ENCODE measurements at regions not wholly inside any gene's neighbourhood (a gene's known extent, or its start where the extent isn't known, plus 50 kb on each side); places are given as distances from the start of the nearest gene placed in this dataset.
"Not testable (repeated sequence)": the region's sequence is repeated elsewhere in the genome, so short reads cannot be mapped to it uniquely, and the experiment has no call there.

DNA sequence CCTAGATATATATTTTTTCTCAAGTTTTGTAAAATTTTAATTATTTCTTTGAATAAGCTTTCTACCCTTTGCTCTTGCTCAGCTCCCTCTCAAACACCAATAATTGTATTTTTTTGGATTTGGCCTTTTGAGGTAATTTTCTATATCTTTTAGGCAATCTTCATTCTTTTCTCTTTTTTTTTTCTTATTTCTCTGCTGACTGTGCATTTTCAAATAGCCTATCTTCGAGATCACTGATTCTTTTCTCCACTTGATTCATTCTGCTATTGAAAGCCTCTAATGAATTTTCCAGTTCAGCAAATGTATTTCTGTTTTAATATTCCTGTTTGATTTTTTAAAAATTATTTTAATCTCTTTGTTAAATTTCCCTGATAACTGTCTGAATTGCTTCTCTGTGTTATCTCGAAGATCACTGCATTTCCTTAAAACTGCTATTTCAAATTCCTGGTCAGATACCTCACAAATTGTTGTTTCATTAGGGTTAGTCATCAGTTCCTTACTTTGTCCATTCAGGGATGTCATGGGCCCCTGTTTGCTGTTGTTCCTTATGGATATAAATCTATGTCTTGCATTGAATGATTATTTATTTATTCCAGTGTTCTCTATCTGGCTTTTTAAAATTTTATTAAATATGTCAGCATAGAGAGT, 100.1 kb upstream of the UNC5B start:
- no peak overlapping the region for H3K27ac ChIP-seq (ENCODE audit: low read depth, low read length)
- 91% methylated on average over 2 of the region's 2 CpGs for WGBS

DNA sequence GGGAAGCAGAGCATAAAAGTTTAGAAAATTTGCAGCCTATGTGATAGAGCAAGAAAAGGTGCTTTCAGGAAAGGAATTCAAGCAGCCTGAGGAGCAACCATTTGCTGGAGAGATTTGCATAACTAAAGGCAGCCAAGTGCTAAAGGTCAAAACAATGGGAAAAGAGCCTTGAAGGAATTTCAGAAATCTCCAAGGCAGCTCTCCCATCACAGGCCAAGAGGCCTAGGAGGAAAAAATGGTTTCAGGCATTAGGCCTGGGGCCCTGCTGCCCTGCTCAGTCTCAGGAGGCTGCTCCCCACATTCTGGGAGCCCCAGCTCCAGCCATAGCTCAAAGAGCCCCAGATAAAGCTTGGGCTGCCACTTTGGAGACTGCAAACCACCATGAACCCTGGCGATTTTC, 95.9 kb upstream of the UNC5B start:
- Histone ChIP-seq H3K4me1 (ENCODE audit: insufficient read depth, low read length) (no peaks in the 10 kb centered on the region), H3K36me3 (ENCODE audit: insufficient read depth, low read length) (no peaks in the 10 kb centered on the region), H3K4me3 (ENCODE audit: low read length) (no peak overlapping the region), H3K9ac (ENCODE audit: low read depth, low read length) (no peak overlapping the region), H3K9me3 (ENCODE audit: insufficient read depth, low read depth, low read length) (peaks cover 56% of the 10 kb centered on the region), H3K27me3 (ENCODE audit: insufficient read depth, low read length) (no peaks in the 10 kb centered on the region), H3K27ac (ENCODE audit: low read depth, low read length) (no peak overlapping the region)
- 79% methylated on average over 1 of the region's 1 CpG for WGBS

More for the DNA sequence above, 100.1 kb upstream of the UNC5B start:
- Histone ChIP-seq H3K4me3 (ENCODE audit: low read length) (no peak overlapping the region), H3K4me1 (ENCODE audit: insufficient read depth, low read length) (no peaks in the 10 kb centered on the region), H3K9me3 (ENCODE audit: insufficient read depth, low read depth, low read length) (peaks cover 40% of the 10 kb centered on the region), H3K9ac (ENCODE audit: low read depth, low read length) (no peak overlapping the region), H3K27me3 (ENCODE audit: insufficient read depth, low read length) (no peaks in the 10 kb centered on the region), H3K36me3 (ENCODE audit: insufficient read depth, low read length) (no peaks in the 10 kb centered on the region)

DNA sequence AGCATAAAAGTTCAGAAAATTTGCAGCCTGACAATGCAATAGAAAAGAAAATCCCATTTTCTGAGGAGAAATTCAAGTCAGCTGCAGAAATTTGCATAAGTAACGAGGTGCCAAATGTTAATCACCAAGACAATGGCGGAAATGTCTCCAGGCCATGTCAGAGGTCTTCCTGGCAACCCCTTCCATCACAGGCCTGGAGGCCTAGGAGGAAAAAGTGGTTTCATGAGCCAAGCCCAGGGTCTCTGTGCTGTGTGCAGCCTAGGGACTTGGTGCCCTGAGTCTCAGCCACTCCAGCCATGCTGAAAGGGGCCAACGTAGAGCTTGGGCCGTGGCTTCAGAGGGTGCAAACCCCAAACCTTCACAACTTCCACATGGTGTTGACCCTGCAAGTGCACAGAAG, 94.8 kb upstream of the UNC5B start:
- H3K27ac ChIP-seq (ENCODE audit: low read depth, low read length), result not testable (repeated sequence)
- peaks cover 56% of the 10 kb centered on the region for H3K9me3 ChIP-seq (ENCODE audit: insufficient read depth, low read depth, low read length)
- WGBS, result 78% methylated on average over 4 of the region's 4 CpGs

DNA sequence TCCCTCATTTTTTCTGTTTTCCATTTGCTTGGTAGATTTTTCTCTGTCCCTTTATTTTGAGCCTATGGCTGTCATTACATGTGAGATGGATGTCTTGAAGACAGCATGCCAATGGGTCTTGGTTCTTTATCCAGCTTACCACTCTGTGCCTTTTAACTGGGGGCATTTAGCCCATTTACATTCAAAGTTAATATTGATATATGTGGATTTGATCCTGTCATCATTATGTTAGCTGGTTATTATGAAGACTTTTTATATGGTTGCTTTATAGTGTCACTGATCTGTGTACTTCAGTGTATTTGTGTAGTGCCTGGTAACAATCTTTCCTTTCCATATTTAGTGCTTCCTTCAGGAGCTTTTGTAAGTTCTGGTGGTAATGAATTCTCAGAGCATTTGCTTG, 89.3 kb upstream of the UNC5B start:
- H3K9ac ChIP-seq (ENCODE audit: low read depth, low read length), result no peak overlapping the region
- H3K27me3 ChIP-seq (ENCODE audit: insufficient read depth, low read length), result peaks cover 6% of the 10 kb centered on the region; the same call in 1 of the 2 replicates
- no peak overlapping the region for H3K27ac ChIP-seq (ENCODE audit: low read depth, low read length)
- H3K4me1 ChIP-seq (ENCODE audit: insufficient read depth, low read length), result no peaks in the 10 kb centered on the region; the same call in 1 of the 2 replicates
- H3K4me3 ChIP-seq (ENCODE audit: low read length), result no peak overlapping the region
- H3K9me3 ChIP-seq (ENCODE audit: insufficient read depth, low read depth, low read length), result peaks cover 24% of the 10 kb centered on the region
- H3K36me3 ChIP-seq (ENCODE audit: insufficient read depth, low read length), result no peaks in the 10 kb centered on the region

More for the DNA sequence above, 94.8 kb upstream of the UNC5B start:
- H3K36me3 ChIP-seq (ENCODE audit: insufficient read depth, low read length); H3K9ac ChIP-seq (ENCODE audit: low read depth, low read length); H3K4me1 ChIP-seq (ENCODE audit: insufficient read depth, low read length); H3K4me3 ChIP-seq (ENCODE audit: low read length); H3K27me3 ChIP-seq (ENCODE audit: insufficient read depth, low read length): not testable (repeated sequence)

DNA sequence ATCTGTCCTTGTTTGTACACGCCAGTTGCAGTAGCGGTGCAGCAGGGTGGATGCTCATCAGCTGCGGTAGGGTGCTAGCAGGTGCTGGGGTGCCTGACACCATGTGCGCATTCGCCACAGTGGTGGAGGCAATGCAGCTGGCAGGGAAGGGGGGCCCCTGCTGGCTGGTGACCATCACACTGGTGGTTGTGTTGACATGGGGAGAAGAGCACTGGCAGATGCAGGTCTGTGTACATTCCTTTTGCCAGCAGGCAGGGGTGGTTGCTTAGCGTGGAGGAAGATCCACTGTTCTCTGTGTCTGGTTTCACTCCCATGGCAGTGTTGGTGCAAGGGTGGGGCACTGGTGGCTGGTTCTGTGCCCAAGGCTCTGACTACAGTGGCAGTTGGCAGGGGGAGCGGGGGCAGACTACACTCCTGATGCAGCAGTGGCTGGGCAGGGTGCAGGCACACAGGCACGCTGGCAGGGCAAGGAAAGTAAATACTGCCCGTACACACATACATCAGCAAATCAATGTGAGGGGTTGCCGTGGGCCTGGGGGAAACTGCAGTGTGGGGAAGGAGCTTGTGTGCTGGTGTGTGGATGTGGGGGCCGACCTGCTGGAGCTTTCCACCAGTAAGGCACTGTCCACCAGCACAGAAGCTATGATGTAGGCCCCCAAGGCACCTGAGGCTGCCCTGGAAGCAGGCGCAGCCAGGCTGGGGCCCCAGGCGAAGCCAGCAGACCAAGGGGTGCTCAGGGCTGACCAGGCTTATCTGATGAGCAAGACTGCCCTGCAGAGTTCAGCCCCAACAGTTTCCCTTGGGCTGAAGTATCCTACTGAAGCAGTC, 87.2 kb upstream of the UNC5B start:
- Histone ChIP-seq H3K9me3 (ENCODE audit: insufficient read depth, low read depth, low read length) (peaks cover 7% of the 10 kb centered on the region; the same call in 1 of the 2 replicates), H3K4me3 (ENCODE audit: low read length) (no peak overlapping the region), H3K36me3 (ENCODE audit: insufficient read depth, low read length) (no peaks in the 10 kb centered on the region), H3K4me1 (ENCODE audit: insufficient read depth, low read length) (no peaks in the 10 kb centered on the region; the same call in 1 of the 2 replicates), H3K27ac (ENCODE audit: low read depth, low read length) (no peak overlapping the region), H3K27me3 (ENCODE audit: insufficient read depth, low read length) (peaks cover 6% of the 10 kb centered on the region; the same call in 1 of the 2 replicates), H3K9ac (ENCODE audit: low read depth, low read length) (no peak overlapping the region)
- 94% methylated on average over 12 of the region's 13 CpGs for WGBS

DNA sequence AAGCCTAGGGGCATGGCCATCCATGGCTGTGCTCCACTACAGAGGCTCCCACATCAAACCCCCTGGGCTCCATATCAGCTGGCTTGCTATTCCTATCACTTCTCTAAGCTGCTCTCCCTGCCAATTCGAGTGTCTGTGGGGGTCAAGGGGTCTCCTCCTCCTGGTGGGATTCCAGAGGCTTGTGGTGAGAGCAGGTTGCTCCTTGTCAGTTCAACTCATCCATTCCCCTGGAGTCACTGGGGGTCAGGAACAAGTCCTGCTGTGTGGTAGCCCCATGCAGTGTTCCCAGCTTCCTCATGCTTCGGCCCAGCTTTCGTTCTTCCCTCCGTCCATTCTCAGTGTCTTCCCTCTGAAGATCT, 86.6 kb upstream of the UNC5B start:
- no peaks in the 10 kb centered on the region; the same call in 1 of the 2 replicates for H3K4me1 ChIP-seq (ENCODE audit: insufficient read depth, low read length)
- WGBS, result 98% methylated on average over 4 of the region's 4 CpGs
- H3K4me3 ChIP-seq (ENCODE audit: low read length), result no peak overlapping the region
- no peaks in the 10 kb centered on the region for H3K36me3 ChIP-seq (ENCODE audit: insufficient read depth, low read length)
- H3K27ac ChIP-seq (ENCODE audit: low read depth, low read length), result no peak overlapping the region
- H3K27me3 ChIP-seq (ENCODE audit: insufficient read depth, low read length), result peaks cover 6% of the 10 kb centered on the region; the same call in 1 of the 2 replicates
- H3K9ac ChIP-seq (ENCODE audit: low read depth, low read length), result no peak overlapping the region
- 0 out of 2 replicates have a peak, but pooled peaks cover 2% of the 10 kb centered on the region for H3K9me3 ChIP-seq (ENCODE audit: insufficient read depth, low read depth, low read length)

DNA sequence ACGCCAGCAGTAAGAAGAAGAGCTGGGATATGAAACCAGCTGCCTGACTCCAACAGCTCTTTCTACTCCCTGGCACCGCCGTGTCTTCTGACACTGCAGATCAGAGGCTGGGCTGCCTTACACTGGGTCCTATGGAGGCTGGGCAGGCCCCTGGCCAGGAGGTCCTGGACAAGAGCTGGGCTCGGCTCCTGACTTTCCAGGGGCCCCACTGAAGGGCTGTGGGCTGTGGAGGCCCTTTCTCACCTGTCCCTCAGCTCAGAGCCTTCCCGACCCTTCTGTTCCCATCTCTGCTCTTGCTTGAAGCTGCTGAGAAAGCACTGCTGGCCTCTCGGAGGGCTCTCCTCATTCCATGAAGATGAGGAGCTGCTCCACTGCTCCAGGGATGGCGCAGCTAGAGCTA, 85.9 kb upstream of the UNC5B start:
- no peaks in the 10 kb centered on the region for H3K36me3 ChIP-seq (ENCODE audit: insufficient read depth, low read length)
- no peaks in the 10 kb centered on the region; the same call in 1 of the 2 replicates for H3K4me1 ChIP-seq (ENCODE audit: insufficient read depth, low read length)
- H3K4me3 ChIP-seq (ENCODE audit: low read length), result no peak overlapping the region
- no peak overlapping the region for H3K27ac ChIP-seq (ENCODE audit: low read depth, low read length)
- H3K27me3 ChIP-seq (ENCODE audit: insufficient read depth, low read length), result peaks cover 6% of the 10 kb centered on the region; the same call in 1 of the 2 replicates
- WGBS, result 92% methylated on average over 7 of the region's 7 CpGs
- H3K9me3 ChIP-seq (ENCODE audit: insufficient read depth, low read depth, low read length), result no peaks in the 10 kb centered on the region
- no peak overlapping the region for H3K9ac ChIP-seq (ENCODE audit: low read depth, low read length)

DNA sequence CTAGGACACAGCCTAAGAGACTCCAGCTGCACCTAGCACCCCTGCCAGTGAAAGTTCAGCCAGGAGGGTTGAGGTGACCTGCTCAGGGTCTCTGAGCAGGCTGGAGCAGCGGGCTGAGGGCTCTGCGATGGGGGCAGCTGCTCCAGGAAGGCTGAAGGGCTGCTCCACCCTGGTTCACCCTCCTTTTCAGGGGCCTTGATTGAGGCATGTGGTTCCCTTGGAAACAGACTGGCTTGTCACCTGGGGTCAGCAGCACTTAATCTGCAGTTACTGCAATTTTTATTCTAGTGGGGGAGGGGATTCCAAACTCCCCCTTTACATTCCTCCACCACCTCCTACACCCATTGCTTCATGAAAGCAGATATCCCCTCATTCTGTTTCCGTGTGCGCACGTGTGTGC, 85.3 kb upstream of the UNC5B start:
- Histone ChIP-seq H3K27me3 (ENCODE audit: insufficient read depth, low read length) (peaks cover 6% of the 10 kb centered on the region; the same call in 1 of the 2 replicates), H3K9me3 (ENCODE audit: insufficient read depth, low read depth, low read length) (no peaks in the 10 kb centered on the region), H3K4me1 (ENCODE audit: insufficient read depth, low read length) (no peaks in the 10 kb centered on the region; the same call in 1 of the 2 replicates), H3K4me3 (ENCODE audit: low read length) (no peak overlapping the region), H3K9ac (ENCODE audit: low read depth, low read length) (no peak overlapping the region), H3K27ac (ENCODE audit: low read depth, low read length) (no peak overlapping the region), H3K36me3 (ENCODE audit: insufficient read depth, low read length) (no peaks in the 10 kb centered on the region)
- WGBS, result 92% methylated on average over 5 of the region's 5 CpGs

DNA sequence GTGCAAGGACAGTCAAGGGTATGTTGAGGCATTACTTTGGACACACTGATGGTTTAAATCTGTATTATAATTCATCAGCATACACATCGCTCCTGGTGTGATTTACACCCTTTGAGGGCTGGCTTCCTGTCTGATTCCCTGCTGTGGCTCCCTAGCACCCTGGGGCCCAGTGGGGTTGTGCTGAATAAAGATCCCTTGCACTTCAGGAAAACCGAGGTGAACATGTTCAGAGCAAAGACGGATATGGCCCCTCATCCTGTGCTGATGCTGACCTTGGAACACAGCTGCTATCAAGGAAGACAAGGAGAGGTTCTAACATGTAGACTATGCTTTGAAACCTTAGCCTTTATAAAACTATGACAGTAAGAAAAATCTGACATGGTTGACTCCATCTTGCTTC, 84.6 kb upstream of the UNC5B start:
- Histone ChIP-seq H3K27ac (ENCODE audit: low read depth, low read length) (no peak overlapping the region), H3K4me3 (ENCODE audit: low read length) (no peak overlapping the region), H3K36me3 (ENCODE audit: insufficient read depth, low read length) (no peaks in the 10 kb centered on the region), H3K27me3 (ENCODE audit: insufficient read depth, low read length) (peaks cover 3% of the 10 kb centered on the region; the same call in 1 of the 2 replicates), H3K4me1 (ENCODE audit: insufficient read depth, low read length) (no peaks in the 10 kb centered on the region; the same call in 1 of the 2 replicates), H3K9ac (ENCODE audit: low read depth, low read length) (no peak overlapping the region), H3K9me3 (ENCODE audit: insufficient read depth, low read depth, low read length) (no peaks in the 10 kb centered on the region)
- WGBS, result 89% methylated on average over 3 of the region's 3 CpGs

DNA sequence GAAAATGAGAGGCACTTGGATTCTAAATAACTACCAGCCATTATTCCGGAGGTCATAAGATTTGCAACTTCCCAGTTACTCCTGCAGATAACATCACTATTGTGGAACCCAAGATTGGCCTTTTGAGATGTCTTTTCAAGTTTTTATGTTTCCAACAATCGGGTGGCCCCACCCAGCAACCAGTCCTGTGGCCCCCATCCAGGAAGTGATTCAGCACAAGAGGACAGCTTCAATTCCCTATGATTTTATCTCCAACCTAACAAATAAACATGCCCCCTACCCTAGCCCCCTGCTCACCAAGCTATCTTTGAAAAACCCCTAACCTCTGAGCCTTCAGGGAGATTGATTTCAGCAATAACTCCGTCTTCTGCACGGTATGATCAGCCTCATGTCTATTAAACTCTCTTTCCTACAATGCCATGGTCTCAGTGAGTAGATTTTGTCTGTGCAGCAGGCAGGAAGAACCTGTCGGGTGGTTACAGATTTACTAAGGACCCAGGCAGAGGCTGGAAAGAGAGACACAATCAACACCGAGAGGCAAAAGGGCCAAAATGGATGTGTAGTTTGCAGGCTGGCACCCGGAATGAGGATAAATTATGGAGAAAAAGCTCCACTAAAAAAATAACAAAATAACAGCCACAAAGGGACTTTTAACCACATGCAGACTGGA, 83.9 kb upstream of the UNC5B start:
- Histone ChIP-seq H3K9ac (ENCODE audit: low read depth, low read length) (no peak overlapping the region), H3K27ac (ENCODE audit: low read depth, low read length) (no peak overlapping the region)

DNA sequence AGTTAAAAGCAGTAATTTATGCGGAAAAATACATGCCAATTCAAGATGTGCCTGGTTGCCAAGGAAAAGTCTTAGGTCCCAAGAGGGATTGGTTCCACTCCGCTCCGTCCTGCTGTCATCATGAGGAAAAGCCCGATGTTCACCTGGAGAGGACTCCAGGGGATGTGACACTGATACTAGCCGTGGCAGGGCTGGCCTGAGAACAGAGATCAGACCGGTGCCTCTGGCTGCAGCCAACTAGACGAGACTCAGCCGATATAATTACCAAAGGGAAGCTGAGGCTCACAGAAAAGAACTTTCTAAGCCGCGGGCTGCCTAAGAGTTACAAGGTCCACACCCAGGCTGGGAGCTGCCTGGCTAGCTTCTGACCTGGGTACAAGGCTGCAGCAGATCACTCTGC, 81.3 kb upstream of the UNC5B start:
- Histone ChIP-seq H3K9me3 (ENCODE audit: insufficient read depth, low read depth, low read length) (no peaks in the 10 kb centered on the region), H3K4me3 (ENCODE audit: low read length) (no peak overlapping the region), H3K27me3 (ENCODE audit: insufficient read depth, low read length) (0 out of 2 replicates have a peak, but pooled peaks cover 3% of the 10 kb centered on the region), H3K9ac (ENCODE audit: low read depth, low read length) (no peak overlapping the region), H3K4me1 (ENCODE audit: insufficient read depth, low read length) (peaks cover 8% of the 10 kb centered on the region; the same call in 1 of the 2 replicates), H3K27ac (ENCODE audit: low read depth, low read length) (no peak overlapping the region), H3K36me3 (ENCODE audit: insufficient read depth, low read length) (no peaks in the 10 kb centered on the region)
- WGBS, result 94% methylated on average over 10 of the region's 10 CpGs

More for the DNA sequence above, 83.9 kb upstream of the UNC5B start:
- no peak overlapping the region for H3K4me3 ChIP-seq (ENCODE audit: low read length)
- WGBS, result 86% methylated on average over 6 of the region's 7 CpGs
- H3K4me1 ChIP-seq (ENCODE audit: insufficient read depth, low read length), result no peaks in the 10 kb centered on the region; the same call in 1 of the 2 replicates
- 0 out of 2 replicates have a peak, but pooled peaks cover 3% of the 10 kb centered on the region for H3K27me3 ChIP-seq (ENCODE audit: insufficient read depth, low read length)
- no peaks in the 10 kb centered on the region for H3K9me3 ChIP-seq (ENCODE audit: insufficient read depth, low read depth, low read length)
- no peaks in the 10 kb centered on the region for H3K36me3 ChIP-seq (ENCODE audit: insufficient read depth, low read length)
